HG02610 (cell line): ENCODE measurements at regions not wholly inside any gene's neighbourhood (a gene's known extent, or its start where the extent isn't known, plus 50 kb on each side); places are given as distances from the start of the nearest gene placed in this dataset.

Experiments
- ATAC-seq: cut with Tn5 transposase; IDR thresholded peaks from one replicate; pipeline ENCODE4 v1.9.1; 2021; ENCODE audit warnings: mild to moderate bottlenecking, moderate library complexity; ENCODE audit not compliant: unreplicated experiment

DNA sequence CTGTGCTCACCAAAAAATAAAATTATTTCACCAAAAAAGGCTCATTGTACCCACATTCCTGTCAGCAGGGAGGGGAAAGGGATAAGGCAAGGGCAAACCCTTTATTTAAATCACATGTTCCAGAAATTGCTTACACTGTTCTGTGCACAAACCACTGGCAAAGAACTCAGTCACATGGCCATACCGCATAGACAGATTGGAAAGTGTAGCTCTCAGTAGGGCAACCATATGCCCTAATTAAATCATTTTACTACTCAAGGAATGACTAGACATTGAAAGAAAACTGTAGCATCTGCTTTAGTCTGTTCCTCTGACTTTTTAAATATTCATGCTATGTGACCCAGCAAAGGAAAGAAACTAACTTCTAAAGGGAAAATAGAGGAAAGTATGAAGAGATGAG lies 119.2 kb upstream of the FAM241A start:
- ATAC-seq: no peak

- no peak for ATAC-seq
Observed at GRCh38 chr4:112029771-112030171, 115.5 kb upstream of the FAM241A start.

DNA sequence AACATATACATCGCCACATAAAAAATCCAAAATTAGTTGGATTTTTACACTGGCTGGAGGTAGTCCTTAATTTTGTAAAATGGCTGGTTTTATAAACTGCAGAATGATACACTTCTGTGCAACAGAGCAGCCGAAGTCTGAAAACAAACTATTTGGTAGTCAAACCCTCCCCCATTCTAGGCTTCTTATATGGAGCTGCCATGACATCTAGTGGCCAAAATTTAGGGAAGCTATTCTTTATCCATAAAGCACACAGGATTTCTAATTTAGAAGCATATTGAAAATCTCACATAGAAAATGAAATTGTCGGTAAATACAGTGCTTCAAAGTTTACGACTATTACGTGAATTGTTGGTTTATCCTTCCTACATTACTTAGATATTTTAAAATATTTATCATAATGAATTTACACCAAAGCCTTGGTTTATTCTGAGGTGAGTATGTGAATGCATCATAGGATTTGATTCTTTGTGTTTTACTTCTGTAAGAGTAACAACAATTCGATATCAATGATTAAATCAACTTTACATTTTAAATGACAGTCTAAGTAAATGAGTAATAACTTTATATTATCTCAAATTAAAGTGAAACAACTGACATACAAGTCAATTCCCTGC lies 113.4 kb upstream of the FAM241A start:
- peak; percentile 69 for ATAC-seq

- ATAC-seq: no peak
Observed at GRCh38 chr4:112036886-112037285, 108.4 kb upstream of the FAM241A start.

DNA sequence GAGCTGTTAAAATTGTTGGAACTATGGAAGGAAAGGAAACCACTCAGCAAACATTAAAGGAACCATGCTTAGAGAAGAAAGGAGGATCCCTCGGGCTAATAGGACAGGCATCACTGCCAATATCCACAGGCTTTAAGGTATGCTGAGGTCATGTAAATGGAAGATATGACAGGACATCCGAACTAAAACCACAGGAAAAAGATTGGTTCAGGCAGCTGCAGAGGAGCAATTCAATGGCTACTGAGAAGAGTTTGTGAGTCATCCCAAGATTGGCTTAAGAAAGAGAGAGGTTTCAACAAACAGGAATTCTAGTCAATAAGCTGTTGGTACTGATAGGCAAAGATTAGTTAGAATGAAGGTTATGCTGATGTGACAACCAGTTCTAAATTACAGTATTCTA lies 106.4 kb upstream of the FAM241A start:
- ATAC-seq: no peak

GRCh38 chr4:112049119-112049518 lies 96.1 kb upstream of the FAM241A start:
- peak; percentile 89 for ATAC-seq

- ATAC-seq: no peak
Observed at GRCh38 chr4:112053825-112054350, 91.4 kb upstream of the FAM241A start.

GRCh38 chr4:112055100-112055499 lies 90.2 kb upstream of the FAM241A start:
- ATAC-seq: no peak

GRCh38 chr4:112057470-112057869 lies 87.8 kb upstream of the FAM241A start:
- no peak for ATAC-seq

GRCh38 chr4:112058433-112058832 lies 86.8 kb upstream of the FAM241A start:
- ATAC-seq: no peak

GRCh38 chr4:112060212-112060611 lies 85.0 kb upstream of the FAM241A start:
- no peak for ATAC-seq

DNA sequence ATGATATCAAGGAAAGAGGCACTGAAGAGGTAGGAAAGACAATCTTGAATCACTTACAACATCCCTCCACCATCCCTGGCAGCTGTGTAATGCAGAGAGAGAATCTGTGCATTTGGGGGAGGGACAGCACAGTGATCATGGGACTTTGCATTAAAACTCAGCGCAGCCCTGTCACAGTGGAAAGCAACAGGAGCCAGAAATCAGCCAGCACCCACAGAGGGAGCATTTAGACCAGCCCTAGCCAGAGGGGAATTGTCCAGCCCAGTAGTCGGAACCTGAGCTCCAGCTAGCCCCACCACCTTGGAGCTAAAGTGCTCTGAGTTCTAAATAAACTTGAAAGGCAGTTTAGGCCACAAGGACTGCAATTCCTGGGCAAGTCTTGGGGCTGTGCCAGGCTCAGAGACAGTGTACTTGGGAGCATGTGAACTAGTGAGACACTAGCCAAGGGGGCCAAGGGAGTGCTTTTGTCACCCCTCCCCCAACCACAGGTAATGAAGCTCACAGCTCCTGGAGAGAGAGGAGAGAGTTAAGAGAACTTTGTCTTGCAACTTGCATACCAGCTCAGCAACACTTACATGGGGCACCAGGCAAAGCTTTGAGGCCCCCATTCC lies 83.9 kb upstream of the FAM241A start:
- ATAC-seq: no peak

DNA sequence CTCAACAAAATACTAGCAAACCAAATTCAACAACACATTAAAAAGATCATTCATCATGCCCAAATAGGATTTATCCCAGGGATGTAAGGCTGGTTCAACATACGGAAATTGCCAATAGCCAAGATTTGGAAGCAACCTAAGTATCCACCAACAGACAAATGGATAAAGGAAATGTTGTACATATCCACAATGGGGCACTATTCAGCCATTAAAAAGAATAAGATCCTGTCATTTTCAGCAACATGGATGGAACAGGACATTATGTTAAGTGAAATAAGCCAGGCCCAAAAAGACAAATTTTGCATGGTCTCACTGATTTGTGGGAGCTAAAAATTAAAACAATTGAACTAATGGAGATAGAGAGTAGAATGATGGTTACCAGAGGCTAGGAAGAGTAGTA lies 82.0 kb upstream of the FAM241A start:
- no peak for ATAC-seq

DNA sequence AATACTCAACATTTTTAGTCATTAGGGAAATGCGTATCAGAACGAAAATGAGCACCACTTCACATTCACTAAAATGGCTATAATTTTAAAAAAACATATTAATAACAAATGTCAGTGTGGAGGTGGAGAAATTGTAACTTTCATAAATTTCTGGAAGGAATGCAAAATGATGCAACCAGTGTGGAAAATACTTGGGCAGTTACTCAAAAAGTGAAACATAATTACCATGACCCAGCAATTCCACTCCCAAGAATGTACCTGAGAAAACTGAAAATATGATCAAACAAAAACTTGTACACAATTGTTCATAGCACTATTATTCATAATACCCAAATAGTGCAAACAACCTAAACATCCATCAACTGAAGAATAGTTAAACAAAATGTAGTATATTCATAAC lies 76.1 kb upstream of the FAM241A start:
- ATAC-seq: no peak

DNA sequence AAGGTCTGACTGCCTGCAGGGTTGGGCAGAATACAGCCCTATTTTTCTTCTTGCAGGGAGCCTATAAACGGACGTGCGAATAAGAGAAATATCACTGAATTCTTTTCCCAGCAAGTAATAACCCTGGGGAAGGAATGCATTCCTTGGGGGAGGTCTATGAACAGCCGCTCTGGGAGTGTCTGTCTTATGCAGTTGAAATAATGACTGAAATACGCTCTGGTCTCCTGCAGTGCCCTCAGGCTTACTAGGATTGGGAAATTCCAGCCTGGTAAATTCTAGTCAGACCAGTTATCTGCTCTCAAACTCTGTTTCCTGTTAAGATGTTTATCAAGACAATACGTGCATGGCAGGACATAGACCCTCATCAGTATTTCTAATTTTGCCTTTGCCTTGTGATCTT lies 72.1 kb upstream of the FAM241A start:
- no peak for ATAC-seq

DNA sequence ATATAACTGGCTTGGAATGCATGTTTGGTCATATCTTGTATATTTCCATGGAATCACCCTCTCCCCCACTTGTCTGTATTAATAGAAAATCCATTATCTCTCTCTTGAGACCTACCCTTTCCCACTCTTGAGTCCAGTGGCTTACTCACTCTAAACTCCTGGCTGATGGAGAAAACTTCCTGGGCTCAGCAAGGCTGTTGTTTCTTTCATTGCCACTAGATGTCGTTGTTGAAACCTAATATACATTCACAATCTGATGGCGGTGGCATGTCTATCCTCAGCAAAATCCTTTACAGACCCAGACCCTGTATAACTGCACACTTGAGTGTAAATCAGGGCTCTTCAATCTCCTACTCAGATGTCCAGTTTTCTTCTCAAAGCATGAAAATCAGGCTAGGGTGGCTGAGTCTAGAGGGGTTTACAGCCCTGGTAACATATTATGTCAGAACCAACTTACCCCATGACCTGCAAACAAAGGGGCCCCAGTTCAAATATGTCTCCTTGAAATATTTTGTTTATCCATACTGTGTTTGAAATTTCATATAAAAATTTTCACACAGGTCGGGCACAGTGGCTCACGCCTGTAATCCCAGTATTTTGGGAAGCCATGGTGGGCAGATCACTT lies 70.0 kb upstream of the FAM241A start:
- peak; percentile 79 for ATAC-seq

GRCh38 chr4:112075906-112076305 lies 69.3 kb upstream of the FAM241A start:
- ATAC-seq: no peak

DNA sequence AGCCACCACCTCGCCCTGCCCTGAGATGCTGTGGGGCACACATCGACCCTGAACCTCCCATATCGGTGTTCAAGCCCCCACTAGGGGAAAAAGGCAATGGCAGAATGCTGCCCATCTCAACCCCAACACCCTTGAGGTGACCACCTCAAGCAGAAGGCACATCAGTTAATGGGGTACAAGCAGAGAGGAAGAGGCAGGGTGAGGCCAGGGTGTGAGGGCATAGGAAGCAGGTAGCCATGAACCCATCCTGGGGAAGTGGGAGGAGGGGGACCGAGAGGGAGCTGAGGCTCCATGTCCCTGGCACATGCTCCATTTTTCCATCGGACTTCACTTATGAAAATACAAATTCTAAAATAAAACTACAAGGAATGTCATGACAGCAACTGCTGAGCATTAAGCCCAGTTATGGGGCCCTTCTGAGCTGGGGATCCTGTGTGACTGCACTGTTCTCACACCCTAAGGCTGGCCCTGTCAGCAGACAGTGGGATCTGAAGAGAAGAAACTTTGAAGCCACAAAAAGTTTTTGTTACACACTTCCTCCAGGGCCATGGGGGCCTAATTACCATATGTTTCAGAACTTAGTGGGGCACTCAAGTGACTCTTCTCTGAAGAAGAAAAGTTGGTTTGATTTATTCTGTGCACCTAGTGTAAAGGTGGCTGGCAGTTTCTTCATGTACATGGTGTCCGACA lies 68.2 kb upstream of the FAM241A start:
- ATAC-seq: no peak

- no peak for ATAC-seq
Observed at GRCh38 chr4:112077743-112078142, 67.5 kb upstream of the FAM241A start.

DNA sequence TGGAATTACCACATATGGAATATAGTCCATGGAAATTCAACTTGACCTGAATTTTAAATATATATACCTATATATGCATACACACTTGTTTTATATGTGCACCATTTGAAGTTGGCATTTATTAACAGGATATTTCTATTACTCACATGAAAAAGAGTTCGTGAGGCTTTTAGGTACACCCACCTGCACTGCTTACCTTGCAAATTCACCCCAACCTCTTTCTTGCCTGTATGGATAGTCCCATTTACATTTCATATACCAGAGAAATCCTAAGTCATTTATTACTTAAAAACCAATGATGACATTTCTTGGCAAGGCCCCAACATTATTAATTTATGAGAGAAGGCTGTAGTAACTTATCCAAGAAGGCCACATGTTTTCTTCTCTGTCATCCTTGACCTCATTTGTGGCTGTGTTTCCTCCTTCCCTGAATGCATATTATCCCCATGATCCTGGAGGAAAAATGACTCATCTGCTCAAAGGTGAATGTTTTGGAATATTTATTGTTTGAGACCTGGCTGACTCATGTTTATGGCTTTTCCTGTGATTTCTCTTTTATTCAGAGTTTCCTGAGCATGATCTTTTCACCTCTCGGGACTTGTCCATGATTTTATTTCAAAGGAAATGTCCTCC lies 62.2 kb upstream of the FAM241A start:
- no peak for ATAC-seq
